Parathyroid adenoma (tissue), 2 donors: ENCODE measurements at regions not wholly inside any gene's neighbourhood (a gene's known extent, or its start where the extent isn't known, plus 50 kb on each side); places are given as distances from the start of the nearest gene placed in this dataset.

Experiments used
- H2AFZ ChIP-seq: fragments of 300-600 bp; sonication (generic); one replicate; pipeline ENCODE4 v1.7.0; 2017; ENCODE audit warnings: antibody characterized with exemption, mild to moderate bottlenecking
- H3K27ac ChIP-seq: fragments of 300-600 bp; sonication (generic); one replicate; pipeline ENCODE4 v1.7.0; 2017
- H3K27me3 ChIP-seq: fragments of 300-600 bp; sonication (generic); one replicate; pipeline ENCODE4 v1.7.0; 2017; ENCODE audit warnings: low read length; ENCODE audit not compliant: control insufficient read depth, insufficient read depth
- H3K36me3 ChIP-seq: fragments of 300-600 bp; sonication (generic); one replicate; pipeline ENCODE4 v1.7.0; 2017; ENCODE audit warnings: low read length; ENCODE audit not compliant: control insufficient read depth, insufficient read depth
- H3K4me1 ChIP-seq: fragments of 300-600 bp; sonication (generic); one replicate; pipeline ENCODE4 v1.7.0; 2017; ENCODE audit warnings: control low read depth
- H3K4me2 ChIP-seq: fragments of 300-600 bp; sonication (generic); one replicate; pipeline ENCODE4 v1.7.0; 2017; ENCODE audit warnings: low read length
- H3K4me3 ChIP-seq: fragments of 300-600 bp; sonication (generic); one replicate; pipeline ENCODE4 v1.7.0; 2017; ENCODE audit warnings: low read depth, low read length
- H3K79me2 ChIP-seq: fragments of 300-600 bp; sonication (generic); one replicate; pipeline ENCODE4 v1.7.0; 2017; ENCODE audit warnings: control low read depth
- H3K9ac ChIP-seq: fragments of 300-600 bp; sonication (generic); one replicate; pipeline ENCODE4 v1.7.0; 2017; ENCODE audit warnings: mild to moderate bottlenecking
- H3K9me3 ChIP-seq: fragments of 300-600 bp; sonication (generic); one replicate; pipeline ENCODE4 v1.7.0; 2017; ENCODE audit warnings: low read length; ENCODE audit not compliant: control insufficient read depth
- CTCF ChIP-seq: fragments of 300-600 bp; sonication (generic); IDR thresholded peaks from one replicate; pipeline ENCODE4 v1.7.0; 2017; ENCODE audit warnings: antibody characterized with exemption, mild to moderate bottlenecking
- donor health status: primary hyperparathyroidism.

GRCh38 chr21:41009398-41010100, 158.4 kb upstream of the BACE2 start:
- Histone ChIP-seq H3K27me3 (no peaks in the 10 kb centered on the region), H3K27ac (no peak overlapping the region), H2AFZ (no peak overlapping the region), H3K9me3 (no peaks in the 10 kb centered on the region), H3K79me2 (no peaks in the 10 kb centered on the region), H3K36me3 (no peaks in the 10 kb centered on the region), H3K9ac (no peak overlapping the region), H3K4me2 (no peak overlapping the region), H3K4me3 (no peak overlapping the region), H3K4me1 (no peaks in the 10 kb centered on the region)
- no peak for TF ChIP-seq CTCF

- Histone ChIP-seq H3K36me3 (no peaks in the 10 kb centered on the region), H3K9ac (no peak overlapping the region), H3K4me3 (no peak overlapping the region), H3K27me3 (no peaks in the 10 kb centered on the region), H3K9me3 (no peaks in the 10 kb centered on the region), H3K4me1 (no peaks in the 10 kb centered on the region), H2AFZ (no peak overlapping the region), H3K27ac (no peak overlapping the region), H3K79me2 (no peaks in the 10 kb centered on the region), H3K4me2 (no peak overlapping the region)
- no peak for TF ChIP-seq CTCF
Measured at GRCh38 chr21:41010101-41010435, 157.9 kb upstream of the BACE2 start.

- Histone ChIP-seq H2AFZ (no peak overlapping the region), H3K27me3 (no peaks in the 10 kb centered on the region), H3K36me3 (no peaks in the 10 kb centered on the region), H3K9ac (no peak overlapping the region), H3K4me2 (no peak overlapping the region), H3K9me3 (no peaks in the 10 kb centered on the region), H3K4me3 (no peak overlapping the region), H3K27ac (no peak overlapping the region), H3K4me1 (no peaks in the 10 kb centered on the region), H3K79me2 (no peaks in the 10 kb centered on the region)
- TF ChIP-seq CTCF, result no peak
Measured at GRCh38 chr21:41011098-41011731, 156.7 kb upstream of the BACE2 start.

GRCh38 chr21:41011951-41012366, 156.0 kb upstream of the BACE2 start:
- Histone ChIP-seq H3K4me3 (no peak overlapping the region), H3K27me3 (no peaks in the 10 kb centered on the region), H3K4me1 (no peaks in the 10 kb centered on the region), H3K36me3 (no peaks in the 10 kb centered on the region), H3K27ac (no peak overlapping the region), H2AFZ (no peak overlapping the region), H3K79me2 (no peaks in the 10 kb centered on the region), H3K4me2 (no peak overlapping the region), H3K9me3 (no peaks in the 10 kb centered on the region), H3K9ac (no peak overlapping the region)
- no peak for TF ChIP-seq CTCF

GRCh38 chr21:41012425-41012824, 155.5 kb upstream of the BACE2 start:
- Histone ChIP-seq H3K27ac (no peak overlapping the region), H3K4me2 (no peak overlapping the region), H3K4me1 (no peaks in the 10 kb centered on the region), H3K4me3 (no peak overlapping the region), H3K27me3 (no peaks in the 10 kb centered on the region), H3K36me3 (no peaks in the 10 kb centered on the region), H2AFZ (no peak overlapping the region), H3K9ac (no peak overlapping the region), H3K9me3 (no peaks in the 10 kb centered on the region), H3K79me2 (no peaks in the 10 kb centered on the region)
- TF ChIP-seq CTCF, result no peak
